CD14-positive monocyte (primary cell): ENCODE measurements at regions not wholly inside any gene's neighbourhood (a gene's known extent, or its start where the extent isn't known, plus 50 kb on each side); places are given as distances from the start of the nearest gene placed in this dataset.

Source experiments
- DNase-seq, 3 donors: peaks; one replicate each; pipeline ENCODE4 v3.0.0-alpha.2; 2011 to 2022
- H2AFZ ChIP-seq: 2 replicates; pipeline ENCODE4 v1.6.0; 2012; ENCODE audit warnings: mild to moderate bottlenecking, low read depth, low read length, inconsistent platforms; ENCODE audit not compliant: insufficient read depth, poor library complexity, severe bottlenecking
- H3K27ac ChIP-seq, 2 donors: 1 replicate in 1 of 2; 2 replicates in 1 of 2; pipeline ENCODE4 v1.5.1; 2012 to 2013; ENCODE audit warnings: low read length in 2 of 2, control low read depth in 1 of 2, inconsistent platforms in 1 of 2, low read depth in 1 of 2, mild to moderate bottlenecking in 1 of 2
- H3K27me3 ChIP-seq, 2 donors: one replicate each; pipeline versions ENCODE4 v1.6.0 to v1.6.1; 2011 to 2013; ENCODE audit warnings: low read length in 2 of 2; ENCODE audit not compliant: control insufficient read depth in 2 of 2, insufficient read depth in 2 of 2
- H3K36me3 ChIP-seq, 2 donors: replicated peaks in 1 of 2; 1 replicate in 1 of 2; 2 replicates in 1 of 2; pipeline versions ENCODE4 v1.5.1 to v1.6.1; 2012 to 2013; ENCODE audit warnings: low read length in 2 of 2, control low read depth in 1 of 2, inconsistent platforms in 1 of 2, mild to moderate bottlenecking in 1 of 2; ENCODE audit not compliant: insufficient read depth in 2 of 2, control insufficient read depth in 1 of 2
- H3K4me1 ChIP-seq, 2 donors: 1 replicate in 1 of 2; 2 replicates in 1 of 2; pipeline versions ENCODE4 v1.5.1 to v1.6.1; 2012 to 2013; ENCODE audit warnings: low read length in 2 of 2, control low read depth in 1 of 2, inconsistent platforms in 1 of 2, mild to moderate bottlenecking in 1 of 2, moderate library complexity in 1 of 2; ENCODE audit not compliant: insufficient read depth in 2 of 2, control insufficient read depth in 1 of 2
- H3K4me2 ChIP-seq: replicated peaks from 2 replicates; pipeline ENCODE3; 2012; ENCODE audit warnings: low read length, moderate library complexity, mild to moderate bottlenecking; ENCODE audit not compliant: poor library complexity, severe bottlenecking; ENCODE audit errors: extremely low read depth
- H3K4me3 ChIP-seq, 3 experiments: fragments of 200-600 bp in 1 of 3; sonication (generic) in 1 of 3; replicated peaks in 1 of 3; 1 replicate in 2 of 3; 2 replicates in 1 of 3; pipeline ENCODE4 v1.5.1; 2011 to 2013; ENCODE audit warnings: low read length in 3 of 3, mild to moderate bottlenecking in 3 of 3, control low read depth in 2 of 3, low read depth in 2 of 3, inconsistent platforms in 1 of 3, moderate library complexity in 1 of 3
- H3K79me2 ChIP-seq: 2 replicates; pipeline ENCODE4 v1.6.0; 2012; ENCODE audit warnings: mild to moderate bottlenecking, control low read depth, inconsistent platforms, low read length, moderate library complexity; ENCODE audit not compliant: insufficient read depth
- H3K9ac ChIP-seq: 2 replicates; pipeline ENCODE4 v1.6.0; 2017; ENCODE audit warnings: low read length, mild to moderate bottlenecking; ENCODE audit not compliant: insufficient read depth, poor library complexity, severe bottlenecking
- H3K9me3 ChIP-seq, 2 donors: replicated peaks in 1 of 2; 1 replicate in 1 of 2; 2 replicates in 1 of 2; pipeline versions ENCODE4 v1.5.1 to v1.6.1; 2012 to 2013; ENCODE audit warnings: low read length in 2 of 2, control low read depth in 1 of 2; ENCODE audit not compliant: control insufficient read depth in 1 of 2, insufficient read depth in 1 of 2
- H4K20me1 ChIP-seq: 2 replicates; pipeline ENCODE4 v1.6.0; 2012; ENCODE audit warnings: mild to moderate bottlenecking, low read length, control low read depth, moderate library complexity; ENCODE audit not compliant: insufficient read depth
- H3K27ac Mint-ChIP-seq, 7 donors: one replicate each; pipeline ENCODE4 v1.8.0; 2020; ENCODE audit warnings: mild to moderate bottlenecking in 7 of 7, mixed read lengths in 7 of 7, moderate library complexity in 6 of 7, inconsistent platforms in 2 of 7
- H3K27me3 Mint-ChIP-seq, 3 donors: one replicate each; pipeline ENCODE4 v1.8.0; 2021 to 2022; ENCODE audit warnings: low read depth in 3 of 3, mild to moderate bottlenecking in 3 of 3, mixed read lengths in 3 of 3, moderate library complexity in 3 of 3, inconsistent platforms in 1 of 3
- H3K36me3 Mint-ChIP-seq, 2 donors: one replicate each; pipeline ENCODE4 v1.8.0; 2020; ENCODE audit warnings: mixed read lengths in 2 of 2, inconsistent platforms in 1 of 2, mild to moderate bottlenecking in 1 of 2
- H3K4me1 Mint-ChIP-seq: one replicate; pipeline ENCODE4 v1.8.0; 2020; ENCODE audit warnings: mild to moderate bottlenecking, mixed read lengths
- H3K4me3 Mint-ChIP-seq, 2 donors: one replicate each; pipeline ENCODE4 v1.8.0; 2020; ENCODE audit warnings: mild to moderate bottlenecking in 2 of 2, mixed read lengths in 2 of 2, moderate library complexity in 1 of 2
- H3K9me3 Mint-ChIP-seq, 7 donors: one replicate each; pipeline ENCODE4 v1.8.0; 2020 to 2022; ENCODE audit warnings: mixed read lengths in 7 of 7, mild to moderate bottlenecking in 6 of 7, moderate library complexity in 6 of 7, inconsistent platforms in 2 of 7
- CTCF ChIP-seq: fragments of 200-600 bp; IDR thresholded peaks from one replicate; pipeline ENCODE4 v1.8.0; 2022; ENCODE audit warnings: antibody characterized with exemption, mild to moderate bottlenecking
- WGBS: methylation state at CpG from one replicate; pipeline ENCODE4 v1.1.5; 2013; ENCODE audit warnings: missing lambda C conversion rate; ENCODE audit not compliant: insufficient coverage; 5-methylcytosine and 5-hydroxymethylcytosine counted together
- intact Hi-C, 2 donors: fragments of 100-400 bp; cut with micrococcal nuclease; formaldehyde crosslinking; loops; one replicate each; pipeline versions ENCODE4 v1.15.0 to v1.15.1; 2023

DNA sequence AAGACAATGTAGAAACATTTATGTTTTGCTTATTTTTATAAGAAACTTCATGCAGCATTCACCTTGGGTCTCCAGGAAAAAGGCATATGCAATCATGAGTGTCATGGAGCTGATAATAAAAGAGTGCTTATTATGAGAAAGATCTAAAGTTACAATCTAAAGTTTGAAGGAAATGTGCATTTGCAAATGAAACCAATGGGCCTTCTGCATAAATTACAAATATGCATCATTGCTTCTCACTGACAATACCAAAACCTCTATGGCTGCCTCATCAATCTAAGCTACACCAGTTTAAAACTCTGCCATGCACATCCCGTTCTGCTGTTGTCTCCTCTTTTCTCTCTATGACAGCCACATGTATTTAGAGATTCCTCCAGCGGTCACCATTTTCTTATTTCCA, 103.2 kb upstream of the ABI3BP start:
- Mint-ChIP-seq H3K27me3 (peaks cover 0 to 1% (median 0%) of the 10 kb centered on the region in 3 donors), H3K27ac (no peak overlapping the region), H3K9me3 (peaks cover 0 to 9% (median 4%) of the 10 kb centered on the region in 7 donors), H3K4me3 (no peak overlapping the region), H3K4me1 (no peaks in the 10 kb centered on the region), H3K36me3 (no peaks in the 10 kb centered on the region)
- H3K9me3 ChIP-seq, result no peaks in the 10 kb centered on the region
- H3K4me1 ChIP-seq, result no peaks in the 10 kb centered on the region
- no peak for TF ChIP-seq CTCF
- H3K36me3 ChIP-seq, result no peaks in the 10 kb centered on the region
- H3K9ac ChIP-seq, result no peak overlapping the region
- H4K20me1 ChIP-seq, result no peaks in the 10 kb centered on the region
- H3K4me2 ChIP-seq, result no peak overlapping the region
- DNase-seq, result no peak
- intact Hi-C loops, result no loop called here
- 100% methylated on average over 1 of the region's 2 CpGs for WGBS
- no peak overlapping the region for H3K4me3 ChIP-seq
- no peaks in the 10 kb centered on the region for H3K27me3 ChIP-seq
- H3K79me2 ChIP-seq, result no peaks in the 10 kb centered on the region
- H2AFZ ChIP-seq, result no peak overlapping the region
- H3K27ac ChIP-seq, result no peak overlapping the region

DNA sequence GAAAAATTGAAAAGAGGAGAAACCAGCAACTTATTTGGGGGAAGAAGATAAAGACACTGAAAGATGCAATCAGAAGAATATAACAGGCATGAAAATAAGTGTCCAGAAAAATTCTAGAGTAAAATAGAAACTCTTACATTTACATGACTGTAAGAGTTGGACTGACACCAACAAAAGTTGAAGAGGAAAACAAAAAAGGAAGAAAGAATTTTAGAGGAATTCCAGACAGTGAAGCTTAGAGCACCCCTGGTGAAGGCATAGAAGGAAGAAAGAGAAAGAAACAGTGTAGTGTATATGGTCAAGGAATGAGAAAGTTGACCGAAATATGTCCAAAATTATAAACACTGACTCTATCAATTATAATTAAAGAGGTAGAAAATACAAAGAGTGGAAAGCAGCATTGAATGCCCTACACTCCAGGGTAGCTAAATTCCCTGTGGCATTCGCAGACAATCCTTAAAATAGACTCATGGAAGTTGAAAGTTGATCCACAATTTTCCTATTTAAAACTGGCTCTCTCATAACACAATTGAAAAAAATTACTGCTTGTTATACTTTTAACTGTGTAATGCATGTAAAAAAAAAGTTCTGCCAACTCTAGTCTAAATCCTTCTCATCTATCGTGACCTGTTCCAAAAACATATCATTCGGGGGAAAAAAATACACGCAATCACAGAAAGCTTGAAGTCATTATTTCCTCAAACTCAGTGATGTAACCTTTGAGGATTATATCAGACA, 102.6 kb upstream of the ABI3BP start:
- Histone ChIP-seq H2AFZ (no peak overlapping the region), H3K4me1 (no peaks in the 10 kb centered on the region), H3K27me3 (no peaks in the 10 kb centered on the region), H3K9ac (no peak overlapping the region), H3K79me2 (no peaks in the 10 kb centered on the region), H3K27ac (no peak overlapping the region), H4K20me1 (no peaks in the 10 kb centered on the region), H3K9me3 (no peaks in the 10 kb centered on the region), H3K36me3 (no peaks in the 10 kb centered on the region), H3K4me3 (no peak overlapping the region), H3K4me2 (no peak overlapping the region)
- peaks cover 0 to 10% (median 4%) of the 10 kb centered on the region in 7 donors for H3K9me3 Mint-ChIP-seq
- no peak for DNase-seq
- H3K27me3 Mint-ChIP-seq, result peaks cover 0 to 1% (median 0%) of the 10 kb centered on the region in 3 donors
- no peak overlapping the region for H3K27ac Mint-ChIP-seq
- intact Hi-C loops, result no loop called here
- H3K4me1 Mint-ChIP-seq, result no peaks in the 10 kb centered on the region
- H3K4me3 Mint-ChIP-seq, result no peak overlapping the region
- TF ChIP-seq CTCF, result no peak
- H3K36me3 Mint-ChIP-seq, result no peaks in the 10 kb centered on the region
- WGBS, result no CpG with 5 or more reads among the region's 5 CpGs
